Stimulated activated CD8-positive, alpha-beta memory T cell treated with anti-CD3 and anti-CD28 coated beads, Interleukin-15, amount 100 ng/mL, for 4 hours (primary cell): ENCODE measurements at regions not wholly inside any gene's neighbourhood (a gene's known extent, or its start where the extent isn't known, plus 50 kb on each side); places are given as distances from the start of the nearest gene placed in this dataset.

Experiments
- DNase-seq, 2 donors: peaks; one replicate each; pipeline ENCODE4 v3.0.0-alpha.2; 2020; ENCODE audit warnings: low read depth in 2 of 2

GRCh38 chr18:67290421-67290820, 226.1 kb downstream of the DSEL start:
- no peak for DNase-seq

- no peak for DNase-seq
These were observed 230.9 kb downstream of the DSEL start for GRCh38 chr18:67285583-67285982.

DNA sequence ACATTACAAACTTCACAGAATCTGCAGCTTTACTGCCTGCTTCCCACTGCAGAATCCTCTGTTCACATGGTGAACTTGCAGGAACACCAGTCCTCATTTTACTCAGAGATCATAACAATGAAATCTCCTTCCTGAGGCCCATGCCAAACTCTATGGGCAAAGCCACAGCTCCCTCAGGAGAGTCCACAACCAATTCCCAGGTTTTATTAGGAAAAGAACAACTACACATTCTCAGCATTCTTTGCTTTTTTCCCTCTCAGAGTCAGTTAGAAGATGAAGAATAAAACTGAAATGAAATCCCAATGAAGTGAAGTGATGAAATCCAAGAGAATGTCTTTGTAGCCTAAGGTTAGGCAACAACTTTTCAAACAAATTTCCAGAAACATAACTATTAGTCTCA, 233.7 kb downstream of the DSEL start:
- DNase-seq: no peak

DNA sequence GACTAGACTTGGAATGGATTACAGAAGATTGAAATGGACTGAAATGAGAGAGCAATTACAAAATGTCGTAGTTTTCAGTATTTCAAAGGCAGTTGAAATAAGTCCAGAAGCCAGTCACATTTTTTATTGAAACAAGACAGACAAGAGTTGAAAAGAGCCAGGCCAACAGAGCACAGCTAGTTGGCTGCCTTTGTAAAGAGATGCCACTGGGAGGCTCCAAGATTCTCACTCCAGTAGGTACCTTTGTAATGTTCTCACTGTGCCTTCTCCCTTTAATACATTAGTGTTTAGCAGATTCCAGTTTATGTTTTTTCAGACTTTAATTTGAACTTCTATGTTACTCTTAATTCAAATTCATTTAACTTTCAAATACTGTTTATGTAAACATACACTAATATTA, 234.8 kb downstream of the DSEL start:
- DNase-seq: no peak

GRCh38 chr18:67280486-67281242, 235.9 kb downstream of the DSEL start:
- DNase-seq: no peak

GRCh38 chr18:67279988-67280387, 236.5 kb downstream of the DSEL start:
- no peak for DNase-seq

DNA sequence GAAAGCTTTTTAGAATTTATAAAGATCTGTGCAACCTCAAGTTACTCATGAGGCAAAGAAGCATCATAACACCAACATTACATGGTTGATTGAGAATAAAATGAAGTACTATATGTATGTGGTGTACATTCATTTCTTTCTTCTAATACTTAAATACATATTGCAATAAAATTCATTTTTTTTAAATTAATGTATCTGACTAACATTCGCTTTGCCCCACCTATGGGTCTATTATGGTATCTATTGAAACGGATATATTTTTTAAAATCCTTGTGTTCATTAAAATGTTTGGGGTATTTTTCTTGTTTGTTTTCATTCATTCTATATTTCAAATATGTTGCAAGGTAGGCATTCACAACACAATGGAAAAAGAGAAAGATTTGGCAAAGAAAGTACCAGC, 237.5 kb downstream of the DSEL start:
- DNase-seq: no peak

DNA sequence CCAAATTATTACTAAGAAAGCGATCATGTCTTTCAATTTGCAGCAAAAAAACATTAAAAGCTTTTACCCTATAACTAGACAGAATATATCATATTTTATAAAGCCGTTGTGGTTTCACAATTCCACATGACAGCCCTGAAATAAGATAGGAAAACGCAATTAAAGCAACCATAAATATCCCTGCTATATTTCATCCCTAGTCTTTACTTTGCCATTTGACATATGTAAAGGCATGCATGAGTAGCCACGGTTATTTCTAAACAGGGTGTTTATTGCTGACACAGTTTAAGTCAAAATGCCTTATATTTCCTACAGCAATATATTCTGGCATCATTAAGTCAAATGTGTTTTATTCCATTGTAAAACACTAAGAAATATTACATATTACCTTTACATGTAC, 239.9 kb downstream of the DSEL start:
- no peak for DNase-seq

DNA sequence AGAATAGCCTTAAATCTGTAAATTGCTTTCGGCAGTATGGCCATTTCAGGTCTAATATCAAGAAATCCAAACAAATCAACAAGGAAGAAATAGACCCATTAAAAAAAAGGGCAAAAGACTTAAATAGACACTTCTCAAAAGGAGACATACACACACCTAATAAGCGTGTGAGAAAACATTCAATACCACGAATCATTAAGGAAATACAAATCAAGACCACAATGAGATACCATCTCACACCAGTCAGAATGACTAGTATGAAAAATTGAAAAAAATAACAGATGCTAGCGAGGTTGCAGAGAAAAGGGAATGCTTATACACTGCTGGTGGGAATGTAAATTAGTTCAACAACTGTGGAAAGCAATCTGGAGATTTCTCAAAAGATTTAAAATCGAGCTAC, 243.2 kb downstream of the DSEL start:
- no peak for DNase-seq

GRCh38 chr18:67269206-67269605, 247.3 kb downstream of the DSEL start:
- DNase-seq: no peak

GRCh38 chr18:67268530-67268929, 248.0 kb downstream of the DSEL start:
- no peak for DNase-seq

- no peak for DNase-seq
These were observed 250.0 kb downstream of the DSEL start for GRCh38 chr18:67266246-67267237.

- no peak for DNase-seq
These were observed 250.9 kb downstream of the DSEL start for GRCh38 chr18:67265464-67266245.

- no peak for DNase-seq
These were observed 254.5 kb downstream of the DSEL start for GRCh38 chr18:67261931-67262552.

GRCh38 chr18:67260841-67261240, 255.7 kb downstream of the DSEL start:
- no peak for DNase-seq

DNA sequence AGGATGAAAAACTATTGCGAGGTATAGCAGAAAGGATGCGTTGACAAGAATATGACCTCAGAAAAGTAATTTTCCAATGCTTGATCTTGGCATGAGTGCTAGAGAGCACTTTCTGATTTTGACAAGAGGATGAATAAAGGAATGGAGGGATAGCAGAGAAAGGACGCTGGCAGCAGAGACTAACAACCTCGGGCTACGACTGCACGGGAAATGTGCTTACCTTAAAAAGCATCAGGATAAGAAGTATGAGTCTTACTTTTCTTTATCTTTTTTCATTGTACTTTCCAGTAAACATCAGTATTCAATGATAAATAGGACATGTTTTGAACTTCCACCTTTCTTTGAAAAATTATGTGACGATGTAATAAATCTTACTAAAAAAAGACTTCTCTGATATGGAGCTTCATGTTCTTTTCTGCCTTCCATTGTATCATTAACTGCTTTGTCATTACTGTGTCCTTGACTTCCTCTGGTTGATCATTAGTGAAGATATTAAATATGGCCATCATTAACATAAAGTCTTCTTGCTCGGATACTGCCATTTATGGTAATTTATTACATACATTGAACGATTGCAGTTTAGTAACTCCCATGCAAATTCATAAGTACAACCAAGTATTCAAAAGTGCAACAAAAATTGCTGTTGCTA, 265.6 kb downstream of the DSEL start:
- DNase-seq: no peak

DNA sequence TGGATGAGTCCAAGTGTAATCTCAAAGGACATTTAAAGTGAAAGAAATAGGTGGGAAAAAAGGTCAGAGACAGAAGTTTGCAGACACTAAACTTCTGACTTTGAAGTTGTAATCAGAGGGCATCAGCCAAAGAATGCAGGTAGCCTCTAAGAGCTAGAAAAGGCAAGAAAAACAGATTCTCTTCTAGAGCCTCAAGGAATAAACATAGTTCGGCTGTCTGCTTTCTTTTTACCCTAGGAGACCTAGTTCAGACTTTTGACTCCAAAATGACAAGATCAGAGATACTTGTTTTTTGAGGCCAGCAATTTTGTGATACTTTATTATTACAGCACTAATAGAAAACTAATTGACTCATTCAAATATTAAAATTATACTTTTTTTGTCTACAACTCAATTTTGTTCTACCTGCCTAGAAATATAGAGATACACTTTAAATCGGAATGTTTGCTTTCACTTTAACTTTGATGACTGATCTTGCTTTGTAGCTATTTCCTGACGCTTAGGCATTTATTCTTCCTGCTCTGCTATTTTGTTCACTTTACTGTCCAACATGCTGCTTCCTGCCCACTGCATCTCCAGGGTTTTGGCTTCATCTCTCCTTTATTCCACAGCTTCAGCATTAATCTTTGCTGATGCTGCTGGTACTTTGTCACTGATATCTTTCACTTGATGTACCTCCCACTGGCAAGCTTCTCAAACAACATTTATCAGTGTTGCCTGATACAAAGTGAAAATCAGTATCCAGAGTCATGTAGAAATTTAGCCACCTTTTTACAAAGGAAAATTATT, 272.5 kb downstream of the DSEL start:
- no peak for DNase-seq

DNA sequence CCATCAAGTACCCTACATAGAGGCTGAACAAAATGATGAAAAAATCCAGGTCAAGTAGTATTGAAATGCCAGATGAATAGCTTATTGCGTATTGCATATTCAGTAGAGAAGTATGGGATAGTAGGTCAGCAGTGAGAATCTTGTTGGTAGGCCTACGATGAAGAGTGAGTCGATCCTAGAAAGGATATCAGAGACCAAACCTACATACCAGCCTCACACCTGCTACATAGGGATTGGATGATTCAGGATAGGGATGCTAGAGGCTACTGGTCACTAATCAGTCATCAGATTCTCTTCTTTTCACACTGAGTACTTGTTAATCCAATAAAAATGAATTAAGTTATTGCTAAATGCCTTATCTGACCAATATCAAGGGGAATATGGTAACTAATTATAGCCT, 274.5 kb downstream of the DSEL start:
- no peak for DNase-seq

GRCh38 chr18:67241299-67241698, 275.2 kb downstream of the DSEL start:
- no peak for DNase-seq

GRCh38 chr18:67239826-67240225, 276.7 kb downstream of the DSEL start:
- no peak for DNase-seq
